Suprapubic skin (tissue), 4 donors: ENCODE measurements at regions not wholly inside any gene's neighbourhood (a gene's known extent, or its start where the extent isn't known, plus 50 kb on each side); places are given as distances from the start of the nearest gene placed in this dataset.

Experiments
- POLR2A ChIP-seq, 2 donors: fragments of 450-650 bp; IDR thresholded peaks; one replicate each; pipeline ENCODE4 v1.6.1; 2017; ENCODE audit warnings: antibody characterized with exemption in 2 of 2, mild to moderate bottlenecking in 2 of 2, moderate library complexity in 2 of 2
- POLR2AphosphoS5 ChIP-seq, 3 donors: sonication (generic); formaldehyde crosslinking; IDR thresholded peaks; one replicate each; pipeline ENCODE4 v1.6.1; 2017; ENCODE audit warnings: antibody characterized with exemption in 3 of 3
- TF ChIP-seq, protein P1 (sequence below), 2 donors: fragments of 200-600 bp in 1 of 2; fragments of 450-650 bp in 1 of 2; sonication (generic) in 1 of 2; IDR thresholded peaks; one replicate each; pipeline ENCODE4 v1.5.1; 2016 to 2019; ENCODE audit warnings: antibody characterized with exemption in 2 of 2, mild to moderate bottlenecking in 1 of 2, moderate library complexity in 1 of 2

DNA sequence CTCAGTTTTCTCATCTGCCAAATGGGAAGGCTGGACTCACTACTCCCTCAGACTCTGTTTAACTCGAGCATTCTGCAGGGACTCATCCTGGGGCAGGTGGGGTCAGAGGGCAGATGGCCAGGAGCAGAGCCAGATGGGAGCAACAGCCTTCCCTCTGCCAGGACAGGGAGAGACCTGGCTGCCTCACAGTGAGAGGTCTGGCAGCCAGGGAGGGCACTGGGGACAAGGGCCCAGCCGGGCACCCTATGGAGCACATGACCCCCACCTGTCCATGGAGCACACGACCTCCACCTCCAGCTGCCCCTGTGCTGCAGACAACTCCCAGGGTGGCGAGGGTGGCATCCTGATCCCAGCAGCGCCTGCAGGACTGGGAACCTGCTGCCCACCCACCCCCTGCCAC, 67.4 kb downstream of the IGLL1 start:
- TF ChIP-seq POLR2A (IDR thresholded peaks at IDR 0.05) (no peak), POLR2AphosphoS5 (IDR thresholded peaks at IDR 0.05) (no peak)
- TF ChIP-seq, protein P1, sequence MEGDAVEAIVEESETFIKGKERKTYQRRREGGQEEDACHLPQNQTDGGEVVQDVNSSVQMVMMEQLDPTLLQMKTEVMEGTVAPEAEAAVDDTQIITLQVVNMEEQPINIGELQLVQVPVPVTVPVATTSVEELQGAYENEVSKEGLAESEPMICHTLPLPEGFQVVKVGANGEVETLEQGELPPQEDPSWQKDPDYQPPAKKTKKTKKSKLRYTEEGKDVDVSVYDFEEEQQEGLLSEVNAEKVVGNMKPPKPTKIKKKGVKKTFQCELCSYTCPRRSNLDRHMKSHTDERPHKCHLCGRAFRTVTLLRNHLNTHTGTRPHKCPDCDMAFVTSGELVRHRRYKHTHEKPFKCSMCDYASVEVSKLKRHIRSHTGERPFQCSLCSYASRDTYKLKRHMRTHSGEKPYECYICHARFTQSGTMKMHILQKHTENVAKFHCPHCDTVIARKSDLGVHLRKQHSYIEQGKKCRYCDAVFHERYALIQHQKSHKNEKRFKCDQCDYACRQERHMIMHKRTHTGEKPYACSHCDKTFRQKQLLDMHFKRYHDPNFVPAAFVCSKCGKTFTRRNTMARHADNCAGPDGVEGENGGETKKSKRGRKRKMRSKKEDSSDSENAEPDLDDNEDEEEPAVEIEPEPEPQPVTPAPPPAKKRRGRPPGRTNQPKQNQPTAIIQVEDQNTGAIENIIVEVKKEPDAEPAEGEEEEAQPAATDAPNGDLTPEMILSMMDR (IDR thresholded peaks at IDR 0.05) = no peak
